ENCODE measurements at regions not wholly inside any gene's neighbourhood (a gene's known extent, or its start where the extent isn't known, plus 50 kb on each side); places are given as distances from the start of the nearest gene placed in this dataset.

DNA sequence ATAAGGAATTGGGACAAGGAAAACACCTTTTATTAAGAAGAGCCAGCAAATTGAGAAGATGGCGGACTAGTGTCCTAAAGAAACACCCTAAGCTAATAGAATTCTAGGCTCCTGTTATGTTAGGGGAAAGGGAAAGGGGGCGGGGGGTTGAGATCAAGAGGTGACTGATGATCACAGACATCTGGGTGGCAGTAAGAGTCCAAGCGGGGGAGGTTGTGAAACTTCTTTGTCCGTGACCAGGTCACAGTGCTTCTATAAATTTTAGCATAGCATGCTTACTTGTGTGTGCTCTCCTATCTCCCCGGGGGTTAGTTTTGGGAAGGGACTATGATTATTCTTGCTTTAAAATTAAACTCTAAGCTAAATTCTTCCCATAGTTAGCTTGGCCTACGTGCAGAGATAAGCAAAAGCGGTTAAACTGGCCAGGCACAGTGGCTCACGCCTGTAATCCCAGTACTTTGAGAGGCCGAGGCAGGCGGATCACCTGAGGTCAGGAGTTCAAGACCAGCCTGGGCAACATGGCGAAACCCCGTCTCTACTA lies 262.1 kb downstream of the SKIDA1 start:
- no peak for TF ChIP-seq CTCF (IDR thresholded peaks at IDR 0.05; ENCODE audit: poor library complexity, severe bottlenecking)
- TF ChIP-seq TAF1 (IDR thresholded peaks at IDR 0.05; ENCODE audit: low read depth) = no peak
- TF ChIP-seq SMC3 (conservative IDR thresholded peaks at IDR 0.05; ENCODE audit: poor library complexity) = no peak
- no peak for TF ChIP-seq REST (IDR thresholded peaks at IDR 0.05; ENCODE audit: borderline replicate concordance)
